ENCODE measurements at regions not wholly inside any gene's neighbourhood (a gene's known extent, or its start where the extent isn't known, plus 50 kb on each side); places are given as distances from the start of the nearest gene placed in this dataset.

DNA sequence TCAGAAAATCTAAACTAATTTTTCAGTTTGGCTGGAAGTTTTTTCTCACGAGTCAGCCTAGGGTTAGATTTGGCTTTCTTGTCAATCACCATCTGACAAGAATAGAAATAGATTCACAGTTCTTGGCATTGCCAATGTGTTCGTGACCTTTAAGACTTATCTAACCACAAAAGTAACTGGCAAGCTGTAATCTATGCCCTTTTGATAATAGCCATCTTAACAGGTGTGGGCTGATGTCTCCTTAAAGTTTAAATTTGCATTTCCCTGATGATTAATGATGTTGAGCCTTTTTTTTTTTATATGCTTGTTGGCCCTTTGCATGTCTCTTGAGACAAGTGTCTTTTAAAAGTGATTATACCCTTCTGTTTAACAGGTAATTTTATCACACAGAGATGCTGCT lies 460.3 kb upstream of the PRKX start:
- TF ChIP-seq ELF4 (IDR thresholded peaks at IDR 0.05) (no peak), CTBP1 (IDR thresholded peaks at IDR 0.05; ENCODE audit: borderline replicate concordance) (no peak), HDGF (IDR thresholded peaks at IDR 0.05; ENCODE audit: borderline replicate concordance) (no peak), SUZ12 (IDR thresholded peaks at IDR 0.05) (no peak), SP1 (IDR thresholded peaks at IDR 0.05) (no peak), BHLHE40 (IDR thresholded peaks at IDR 0.05; ENCODE audit: borderline replicate concordance) (no peak)
